ENCODE measurements at regions not wholly inside any gene's neighbourhood (a gene's known extent, or its start where the extent isn't known, plus 50 kb on each side); places are given as distances from the start of the nearest gene placed in this dataset.

DNA sequence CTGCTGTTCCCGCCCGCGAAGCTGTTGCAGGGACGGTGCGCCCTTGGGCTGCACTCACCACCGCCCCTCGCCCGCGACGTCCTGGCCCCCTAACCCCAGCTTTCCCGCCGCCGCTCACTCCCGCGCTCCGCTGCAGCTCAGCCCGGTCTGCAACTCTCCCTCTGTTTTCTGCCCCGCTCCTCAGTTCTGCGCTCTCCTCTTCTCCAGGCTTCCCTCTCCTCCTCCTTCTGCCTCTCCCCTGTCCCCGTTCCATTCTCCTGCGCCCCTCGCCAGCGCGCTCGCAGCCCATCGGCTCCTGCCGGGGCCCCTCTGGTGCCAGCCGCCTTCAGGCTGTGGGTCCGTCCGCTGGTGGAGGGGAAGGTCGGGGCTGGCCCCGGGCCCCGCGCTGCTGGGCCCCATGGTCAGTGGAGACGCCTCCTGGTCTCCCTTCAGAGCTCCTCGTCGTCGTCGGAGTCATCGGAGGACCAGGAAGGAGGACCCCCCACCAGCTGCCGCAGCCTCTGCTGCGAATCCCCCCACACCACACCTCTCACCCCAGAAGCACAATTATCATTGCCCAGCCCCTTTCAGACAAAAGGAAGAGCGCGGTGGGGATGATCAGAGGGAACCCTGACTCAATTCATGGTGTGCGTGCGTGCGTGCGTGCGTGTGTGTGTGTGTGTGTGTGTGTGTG lies 223.2 kb upstream of the FOXF1 start:
- no peak overlapping the region for H3K4me3 ChIP-seq (ENCODE audit: low read depth, poor library complexity, severe bottlenecking)
- intact Hi-C loops (cut with DNase I; ENCODE audit: low total_unique reads) = no loop called here
- no peak for TF ChIP-seq POLR2A (IDR thresholded peaks at IDR 0.05)
- peak in 1 of 2 donors; percentile 70 for DNase-seq (ENCODE audit: low spot score in 2 of 2)
- WGBS, 2 donors = 3 to 4% methylated on average over 49 of the region's 49 CpGs

DNA sequence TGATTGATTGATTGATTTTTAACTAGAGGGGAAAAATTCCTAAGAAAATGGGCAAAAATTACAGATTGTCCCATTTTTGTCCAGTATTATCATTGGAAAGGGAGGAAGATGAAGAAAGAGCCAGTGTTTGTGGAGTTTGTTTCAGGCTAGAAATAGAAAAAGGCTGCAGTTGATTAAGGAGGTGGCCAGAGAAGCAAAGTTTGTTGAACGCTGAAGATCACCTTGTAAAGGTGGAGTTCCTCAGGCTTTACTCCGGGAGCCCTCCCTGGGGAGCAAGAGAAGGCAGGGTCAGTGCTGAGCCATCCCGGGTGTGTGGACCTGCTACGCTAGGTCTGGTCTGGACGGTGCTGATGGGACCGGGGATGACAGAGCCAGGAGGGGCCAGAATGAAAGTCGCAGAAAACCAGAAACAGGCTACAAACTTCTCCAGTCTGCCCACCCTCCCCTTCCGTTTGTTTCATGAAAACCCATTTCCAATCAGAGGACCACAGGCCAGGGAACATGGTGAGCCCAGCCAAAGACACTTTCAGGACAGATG lies 222.6 kb upstream of the FOXF1 start:
- WGBS, 2 donors = 3% methylated on average over 8 of the region's 8 CpGs
- intact Hi-C loops (cut with DNase I; ENCODE audit: low total_unique reads) = no loop called here
- TF ChIP-seq CTCF (IDR thresholded peaks at IDR 0.05) (no peak), POLR2A (IDR thresholded peaks at IDR 0.05) (no peak)
- no peak overlapping the region for H3K4me3 ChIP-seq (ENCODE audit: low read depth, poor library complexity, severe bottlenecking)
- peak in 1 of 2 donors; percentile 23 for DNase-seq (ENCODE audit: low spot score in 2 of 2)

DNA sequence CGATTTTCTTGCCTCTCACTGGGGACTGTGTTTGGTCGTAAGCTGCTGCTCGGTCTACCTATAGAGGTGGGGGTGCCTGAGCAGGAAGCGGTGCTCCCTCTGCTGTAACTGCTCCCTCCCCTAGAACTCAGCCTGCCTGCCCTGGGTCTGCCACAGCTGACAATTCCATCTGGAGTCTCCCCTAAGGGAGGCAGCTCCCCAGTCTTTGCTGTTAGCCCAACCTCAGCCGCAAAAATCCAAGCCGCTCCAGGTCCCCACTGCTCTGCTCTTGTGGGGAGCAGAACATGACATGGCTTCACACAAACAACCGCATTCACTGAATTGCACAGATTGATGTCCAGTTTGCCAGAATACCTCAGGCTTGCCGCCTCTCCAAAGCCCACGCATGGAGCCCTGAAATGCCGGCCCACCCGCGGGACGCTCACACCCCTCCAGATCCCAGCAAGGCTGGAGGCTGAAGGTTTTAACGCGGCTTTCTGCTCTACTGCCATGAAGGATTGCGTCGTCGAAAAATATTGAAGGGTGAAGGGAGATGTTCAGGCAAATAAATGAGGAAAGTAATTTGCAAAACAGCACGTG lies 221.5 kb upstream of the FOXF1 start:
- peak in 1 of 2 donors; percentile 63 for DNase-seq (ENCODE audit: low spot score in 2 of 2)
- no peak for TF ChIP-seq POLR2A (IDR thresholded peaks at IDR 0.05)
- TF ChIP-seq CTCF (IDR thresholded peaks at IDR 0.05) = no peak
- H3K4me3 ChIP-seq (ENCODE audit: low read depth, poor library complexity, severe bottlenecking) = no peak overlapping the region
- WGBS, 2 donors = 3 to 5% methylated on average over 19 of the region's 19 CpGs
- intact Hi-C loops (cut with DNase I; ENCODE audit: low total_unique reads) = no loop called here

DNA sequence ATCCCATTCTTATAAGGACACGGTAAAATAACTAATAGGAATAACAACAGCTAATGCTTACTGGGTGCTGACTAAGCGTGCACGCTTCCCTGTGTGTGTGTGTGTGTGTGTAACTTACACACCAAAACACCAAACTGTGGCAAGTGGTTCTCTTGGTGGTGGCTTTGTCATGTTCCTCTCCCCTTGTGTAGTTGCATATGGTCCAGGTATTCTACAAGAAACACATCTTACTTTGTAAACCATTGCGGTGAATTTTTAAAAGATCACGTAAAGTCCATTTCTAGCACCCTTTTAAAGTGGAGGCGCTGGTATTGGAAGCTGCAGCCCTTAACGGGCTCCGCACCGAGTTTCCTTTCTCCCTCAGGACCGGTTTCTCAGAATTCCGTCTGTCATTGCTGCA lies 221.0 kb upstream of the FOXF1 start:
- intact Hi-C loops (cut with DNase I; ENCODE audit: low total_unique reads) = no loop called here
- H3K4me3 ChIP-seq (ENCODE audit: low read depth, poor library complexity, severe bottlenecking) = no peak overlapping the region
- 22 to 34% methylated on average over 11 of the region's 11 CpGs for WGBS, 2 donors
- TF ChIP-seq CTCF (IDR thresholded peaks at IDR 0.05) (no peak), POLR2A (IDR thresholded peaks at IDR 0.05) (no peak)
- DNase-seq (ENCODE audit: low spot score in 2 of 2) = no peak

DNA sequence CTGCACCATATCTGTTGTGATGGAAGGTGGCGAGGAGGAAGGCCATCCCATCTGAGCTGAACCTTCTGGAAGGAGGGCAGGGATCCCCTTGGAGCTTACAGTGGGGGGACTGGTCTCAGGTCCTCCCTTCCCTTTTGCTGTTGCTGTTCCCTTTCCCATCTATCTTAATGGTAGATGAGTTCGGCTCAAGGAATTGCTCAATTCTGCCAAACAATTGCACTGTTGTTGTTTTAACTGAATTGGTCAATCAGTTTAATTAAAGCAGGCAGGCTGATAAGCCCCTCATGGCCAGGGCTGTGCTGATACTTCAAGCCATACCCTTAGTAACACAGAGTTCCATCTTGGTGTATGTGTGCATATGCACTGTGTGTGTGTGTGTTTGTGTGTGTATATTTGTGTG lies 220.4 kb upstream of the FOXF1 start:
- peak in 1 of 2 donors; percentile 10 for DNase-seq (ENCODE audit: low spot score in 2 of 2)
- intact Hi-C loops (cut with DNase I; ENCODE audit: low total_unique reads) = no loop called here
- TF ChIP-seq CTCF (IDR thresholded peaks at IDR 0.05) = no peak
- no peak for TF ChIP-seq POLR2A (IDR thresholded peaks at IDR 0.05)
- H3K4me3 ChIP-seq (ENCODE audit: low read depth, poor library complexity, severe bottlenecking) = no peak overlapping the region
- 33 to 39% methylated on average over 2 of the region's 2 CpGs for WGBS, 2 donors

DNA sequence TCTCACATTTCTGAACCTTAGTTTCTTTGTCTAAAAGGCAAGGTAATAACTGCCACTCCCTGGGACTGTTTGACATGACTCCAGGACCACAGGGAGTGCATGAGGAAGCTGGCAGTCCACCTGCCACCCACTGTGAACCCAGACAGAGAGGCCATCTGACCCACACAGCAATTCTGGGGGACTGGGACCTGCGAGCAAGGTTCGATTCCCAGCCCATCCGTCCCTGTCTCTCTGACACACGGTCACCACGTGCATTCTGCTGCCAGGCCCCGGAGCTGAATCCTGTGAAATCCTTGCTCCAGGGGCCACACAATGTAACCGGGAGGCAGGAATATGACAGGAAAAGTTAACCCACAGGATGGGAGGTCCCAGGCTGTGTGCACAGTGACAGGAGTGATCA lies 218.8 kb upstream of the FOXF1 start:
- 50% methylated on average over 7 of the region's 7 CpGs for WGBS, 2 donors
- intact Hi-C loops (cut with DNase I; ENCODE audit: low total_unique reads) = no loop called here
- DNase-seq (ENCODE audit: low spot score in 2 of 2) = peak in 1 of 2 donors; percentile 36
- no peak overlapping the region for H3K4me3 ChIP-seq (ENCODE audit: low read depth, poor library complexity, severe bottlenecking)
- no peak for TF ChIP-seq POLR2A (IDR thresholded peaks at IDR 0.05)
- no peak for TF ChIP-seq CTCF (IDR thresholded peaks at IDR 0.05)

Measured in lower leg skin (tissue), 4 donors.